ENCODE measurements at regions not wholly inside any gene's neighbourhood (a gene's known extent, or its start where the extent isn't known, plus 50 kb on each side); places are given as distances from the start of the nearest gene placed in this dataset.
A peak's percentile ranks its signal among the peaks of the same experiment; 100 is the strongest.

DNA sequence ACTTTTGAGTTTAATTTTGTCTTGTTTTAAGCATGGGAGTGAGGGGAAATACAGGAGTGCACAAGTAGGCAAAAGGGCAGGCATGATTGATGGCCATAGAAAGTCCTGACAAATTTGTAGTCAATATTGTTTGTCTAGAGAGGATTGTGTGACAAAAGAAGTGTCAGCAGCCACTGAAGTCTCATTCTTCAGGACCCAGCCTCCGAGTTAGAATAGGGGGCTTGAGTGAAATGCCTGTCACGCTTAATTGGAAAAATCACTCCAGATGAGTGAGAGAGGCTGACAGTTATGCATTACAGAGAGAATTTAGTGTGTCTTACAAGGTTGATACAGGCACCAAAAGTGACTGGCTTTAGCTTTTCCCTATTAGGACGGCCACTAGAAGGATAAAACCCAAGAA, 81.9 kb upstream of the RPS23 start:
- Histone ChIP-seq H3K27me3 (no peaks in the 10 kb centered on the region), H3K36me3 (no peaks in the 10 kb centered on the region), H3K27ac (replicated peaks in 1 of 4) (no peak overlapping the region), H3K9me3 (no peaks in the 10 kb centered on the region), H3K4me1 (peaks cover 11 to 31% (median 19%) of the 10 kb centered on the region in 4 donors), H3K4me3 (no peak overlapping the region)
- intact Hi-C loops (cut with DNase I) = no loop called here
- DNase-seq (ENCODE audit: extremely low spot score) = no peak
- TF ChIP-seq EP300 (IDR thresholded peaks at IDR 0.05) (no peak), POLR2AphosphoS5 (IDR thresholded peaks at IDR 0.05) (no peak), POLR2A (IDR thresholded peaks at IDR 0.05; ENCODE audit: low read depth) (no peak)
- TF ChIP-seq, protein P1, sequence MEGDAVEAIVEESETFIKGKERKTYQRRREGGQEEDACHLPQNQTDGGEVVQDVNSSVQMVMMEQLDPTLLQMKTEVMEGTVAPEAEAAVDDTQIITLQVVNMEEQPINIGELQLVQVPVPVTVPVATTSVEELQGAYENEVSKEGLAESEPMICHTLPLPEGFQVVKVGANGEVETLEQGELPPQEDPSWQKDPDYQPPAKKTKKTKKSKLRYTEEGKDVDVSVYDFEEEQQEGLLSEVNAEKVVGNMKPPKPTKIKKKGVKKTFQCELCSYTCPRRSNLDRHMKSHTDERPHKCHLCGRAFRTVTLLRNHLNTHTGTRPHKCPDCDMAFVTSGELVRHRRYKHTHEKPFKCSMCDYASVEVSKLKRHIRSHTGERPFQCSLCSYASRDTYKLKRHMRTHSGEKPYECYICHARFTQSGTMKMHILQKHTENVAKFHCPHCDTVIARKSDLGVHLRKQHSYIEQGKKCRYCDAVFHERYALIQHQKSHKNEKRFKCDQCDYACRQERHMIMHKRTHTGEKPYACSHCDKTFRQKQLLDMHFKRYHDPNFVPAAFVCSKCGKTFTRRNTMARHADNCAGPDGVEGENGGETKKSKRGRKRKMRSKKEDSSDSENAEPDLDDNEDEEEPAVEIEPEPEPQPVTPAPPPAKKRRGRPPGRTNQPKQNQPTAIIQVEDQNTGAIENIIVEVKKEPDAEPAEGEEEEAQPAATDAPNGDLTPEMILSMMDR (IDR thresholded peaks at IDR 0.05) = no peak
- WGBS = 95% methylated on average over 3 of the region's 3 CpGs

DNA sequence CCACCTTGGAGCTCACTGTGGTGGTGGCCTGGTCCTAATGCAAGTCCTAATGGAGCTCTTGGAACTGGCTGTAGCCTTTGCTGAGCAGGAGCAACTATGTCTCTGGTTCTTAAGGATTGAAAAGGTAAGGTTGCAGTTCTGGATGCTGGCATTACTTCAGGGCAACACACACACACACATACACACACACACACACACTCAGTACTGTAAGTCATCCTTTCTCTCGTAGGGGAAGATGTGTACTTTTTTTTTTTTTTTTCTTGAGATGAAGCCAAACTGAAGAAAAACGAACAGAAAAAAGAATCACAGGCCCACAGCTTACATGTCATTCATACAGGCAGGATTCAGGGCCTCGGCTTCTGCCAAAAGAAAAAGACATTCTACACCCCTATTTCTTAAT, 81.1 kb upstream of the RPS23 start:
- Histone ChIP-seq H3K27me3 (no peaks in the 10 kb centered on the region), H3K9me3 (no peaks in the 10 kb centered on the region), H3K27ac (replicated peaks in 1 of 4) (peak overlapping the region in 1 of 4 donors; percentile 75), H3K36me3 (no peaks in the 10 kb centered on the region), H3K4me1 (peaks cover 11 to 31% (median 19%) of the 10 kb centered on the region in 4 donors), H3K4me3 (no peak overlapping the region)
- WGBS = 36% methylated on average over 3 of the region's 3 CpGs
- intact Hi-C loops (cut with DNase I) = loop anchor here (10.0 kb wide), 1 partner anchor 436 kb away; no protein-coding TSS in a partner anchor
- no peak for DNase-seq (ENCODE audit: extremely low spot score)
- no peak for TF ChIP-seq POLR2A (IDR thresholded peaks at IDR 0.05; ENCODE audit: low read depth)
- TF ChIP-seq EP300 (IDR thresholded peaks at IDR 0.05) = no peak
- TF ChIP-seq, protein P1 (IDR thresholded peaks at IDR 0.05) = no peak
- TF ChIP-seq POLR2AphosphoS5 (IDR thresholded peaks at IDR 0.05) = no peak

- Histone ChIP-seq H3K27ac (replicated peaks in 1 of 4) (peak overlapping the region in 3 of 4 donors; percentile 55 to 75 (median 73)), H3K9me3 (no peaks in the 10 kb centered on the region), H3K27me3 (no peaks in the 10 kb centered on the region), H3K4me1 (peaks cover 11 to 31% (median 20%) of the 10 kb centered on the region in 4 donors), H3K4me3 (no peak overlapping the region), H3K36me3 (no peaks in the 10 kb centered on the region)
- TF ChIP-seq, protein P1 (IDR thresholded peaks at IDR 0.05) = no peak
- no peak for TF ChIP-seq EP300 (IDR thresholded peaks at IDR 0.05)
- TF ChIP-seq POLR2AphosphoS5 (IDR thresholded peaks at IDR 0.05) = no peak
- TF ChIP-seq POLR2A (IDR thresholded peaks at IDR 0.05; ENCODE audit: low read depth) = no peak
- intact Hi-C loops (cut with DNase I) = loop anchor here (10.0 kb wide), 1 partner anchor 436 kb away; no protein-coding TSS in a partner anchor
- WGBS = 87% methylated on average over 2 of the region's 2 CpGs
- DNase-seq (ENCODE audit: extremely low spot score) = peak; percentile 17
Observed at GRCh38 chr5:82358457-82358856, 80.3 kb upstream of the RPS23 start.

DNA sequence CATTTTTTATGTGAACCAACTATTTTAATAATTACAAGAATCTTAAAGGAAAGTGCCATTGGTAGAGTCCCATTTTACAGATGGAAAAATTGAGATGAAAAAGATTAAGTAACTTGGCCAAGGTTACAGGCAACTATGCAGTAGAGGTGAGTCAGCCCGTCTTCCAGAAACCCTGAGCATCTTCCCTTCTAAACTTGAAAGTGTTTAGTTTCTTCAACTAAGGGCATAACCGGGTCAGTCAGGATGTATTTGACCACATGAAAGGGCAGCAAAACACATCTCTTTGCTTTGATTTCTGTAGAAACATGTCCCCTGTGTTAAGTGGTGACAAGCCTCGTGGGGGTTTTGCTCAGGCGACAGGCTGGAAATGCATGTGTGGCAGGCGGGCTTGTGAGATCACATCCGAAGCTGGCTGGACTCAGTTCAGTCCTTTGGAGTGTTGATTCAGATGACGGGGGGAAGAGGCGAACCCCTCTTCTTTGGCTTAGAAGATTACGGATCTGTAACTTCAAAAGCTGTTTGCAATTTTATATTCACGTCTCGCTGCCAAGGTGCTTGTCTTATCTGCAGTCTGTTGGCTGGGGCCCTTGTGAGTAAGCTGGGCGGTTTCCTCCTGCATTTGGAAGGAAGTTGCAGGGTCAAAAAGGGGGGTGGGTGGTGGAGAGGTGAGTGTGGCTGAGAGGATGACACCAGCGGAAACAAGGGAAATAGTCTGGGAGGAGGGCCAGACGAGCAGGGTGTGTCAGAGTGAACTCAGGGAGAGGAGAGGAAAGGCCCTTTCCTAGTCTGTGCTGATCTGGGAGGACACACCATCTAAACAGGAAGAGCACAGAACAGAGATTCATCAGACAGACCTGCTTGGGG, 78.9 kb upstream of the RPS23 start:
- intact Hi-C loops (cut with DNase I) = loop anchor here (10.0 kb wide), 1 partner anchor 438 kb away; no protein-coding TSS in a partner anchor
- no peaks in the 10 kb centered on the region for H3K27me3 ChIP-seq
- peak; percentile 94 for DNase-seq (ENCODE audit: extremely low spot score)
- no peaks in the 10 kb centered on the region for H3K9me3 ChIP-seq
- H3K27ac ChIP-seq (replicated peaks in 1 of 4) = peak overlapping the region; percentile 55 to 75 (median 66)
- TF ChIP-seq, protein P1 (IDR thresholded peaks at IDR 0.05) = no peak
- peak; percentile 57 to 59 for TF ChIP-seq POLR2AphosphoS5 (IDR thresholded peaks at IDR 0.05)
- H3K4me1 ChIP-seq = peaks cover 16 to 36% (median 24%) of the 10 kb centered on the region in 4 donors
- 45% methylated on average over 14 of the region's 14 CpGs for WGBS
- no peak overlapping the region for H3K4me3 ChIP-seq
- no peaks in the 10 kb centered on the region for H3K36me3 ChIP-seq
